ENCODE measurements at regions not wholly inside any gene's neighbourhood (a gene's known extent, or its start where the extent isn't known, plus 50 kb on each side); places are given as distances from the start of the nearest gene placed in this dataset.

DNA sequence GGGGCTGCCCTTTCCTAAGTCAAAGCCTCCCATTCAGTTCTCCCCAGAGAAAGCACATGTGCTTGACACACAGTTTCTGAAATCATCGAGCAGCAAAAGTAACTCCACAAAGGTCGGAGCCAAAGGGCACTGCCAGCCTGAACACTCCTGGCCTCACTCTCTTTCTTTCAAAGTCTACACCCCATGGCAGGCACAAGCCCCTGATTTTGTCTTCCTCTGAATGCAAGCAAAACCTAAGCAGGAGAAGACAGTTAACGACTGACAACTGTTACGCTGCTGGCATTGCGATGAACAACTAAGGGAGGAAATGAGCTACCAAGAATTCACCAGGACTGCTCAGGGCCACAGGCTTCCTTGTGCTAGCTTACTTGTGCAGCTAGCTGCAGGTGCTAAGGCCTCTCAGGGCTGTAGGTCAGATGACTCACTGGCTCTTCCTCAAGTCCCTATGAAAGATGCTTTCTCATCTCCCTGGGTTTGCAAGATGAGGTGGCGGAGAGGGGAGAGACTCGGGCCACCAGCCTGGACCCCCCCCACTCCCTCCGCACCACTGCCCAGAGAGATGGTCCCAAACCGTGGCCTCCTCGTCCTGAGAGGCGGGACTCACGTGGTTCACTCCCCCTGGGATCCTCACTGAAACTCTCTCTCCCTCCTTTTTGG, 208.2 kb downstream of the DLL1 start:
- Histone ChIP-seq H3K9me2 (replicated peaks; ENCODE audit: insufficient read depth) (no peaks in the 10 kb centered on the region), H3K79me2 (no peaks in the 10 kb centered on the region), H2AFZ (no peak overlapping the region), H3K4me3 (no peak overlapping the region), H3K27ac (no peak overlapping the region), H3K27me3 (no peaks in the 10 kb centered on the region), H4K20me1 (ENCODE audit: insufficient read depth, poor library complexity, severe bottlenecking) (no peaks in the 10 kb centered on the region), H3K36me3 (replicated peaks; ENCODE audit: insufficient read depth, low read depth) (no peaks in the 10 kb centered on the region), H3K4me2 (no peak overlapping the region), H3K9me3 (ENCODE audit: low read depth) (no peaks in the 10 kb centered on the region), H3K4me1 (ENCODE audit: insufficient read depth) (no peaks in the 10 kb centered on the region)
- no peak for DNase-seq (ENCODE audit: low spot score)
- 91% methylated on average over 12 of the region's 12 CpGs for WGBS (ENCODE audit: low lambda C conversion rate, missing lambda C conversion rate)
- TF ChIP-seq, protein P1, sequence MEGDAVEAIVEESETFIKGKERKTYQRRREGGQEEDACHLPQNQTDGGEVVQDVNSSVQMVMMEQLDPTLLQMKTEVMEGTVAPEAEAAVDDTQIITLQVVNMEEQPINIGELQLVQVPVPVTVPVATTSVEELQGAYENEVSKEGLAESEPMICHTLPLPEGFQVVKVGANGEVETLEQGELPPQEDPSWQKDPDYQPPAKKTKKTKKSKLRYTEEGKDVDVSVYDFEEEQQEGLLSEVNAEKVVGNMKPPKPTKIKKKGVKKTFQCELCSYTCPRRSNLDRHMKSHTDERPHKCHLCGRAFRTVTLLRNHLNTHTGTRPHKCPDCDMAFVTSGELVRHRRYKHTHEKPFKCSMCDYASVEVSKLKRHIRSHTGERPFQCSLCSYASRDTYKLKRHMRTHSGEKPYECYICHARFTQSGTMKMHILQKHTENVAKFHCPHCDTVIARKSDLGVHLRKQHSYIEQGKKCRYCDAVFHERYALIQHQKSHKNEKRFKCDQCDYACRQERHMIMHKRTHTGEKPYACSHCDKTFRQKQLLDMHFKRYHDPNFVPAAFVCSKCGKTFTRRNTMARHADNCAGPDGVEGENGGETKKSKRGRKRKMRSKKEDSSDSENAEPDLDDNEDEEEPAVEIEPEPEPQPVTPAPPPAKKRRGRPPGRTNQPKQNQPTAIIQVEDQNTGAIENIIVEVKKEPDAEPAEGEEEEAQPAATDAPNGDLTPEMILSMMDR (IDR thresholded peaks at IDR 0.05; ENCODE audit: poor library complexity): no peak
- TF ChIP-seq EZH2 (IDR thresholded peaks at IDR 0.05; ENCODE audit: borderline replicate concordance) (no peak), EZH2phosphoT487 (IDR thresholded peaks at IDR 0.05; ENCODE audit: low read depth, severe bottlenecking, unreplicated experiment) (no peak)

DNA sequence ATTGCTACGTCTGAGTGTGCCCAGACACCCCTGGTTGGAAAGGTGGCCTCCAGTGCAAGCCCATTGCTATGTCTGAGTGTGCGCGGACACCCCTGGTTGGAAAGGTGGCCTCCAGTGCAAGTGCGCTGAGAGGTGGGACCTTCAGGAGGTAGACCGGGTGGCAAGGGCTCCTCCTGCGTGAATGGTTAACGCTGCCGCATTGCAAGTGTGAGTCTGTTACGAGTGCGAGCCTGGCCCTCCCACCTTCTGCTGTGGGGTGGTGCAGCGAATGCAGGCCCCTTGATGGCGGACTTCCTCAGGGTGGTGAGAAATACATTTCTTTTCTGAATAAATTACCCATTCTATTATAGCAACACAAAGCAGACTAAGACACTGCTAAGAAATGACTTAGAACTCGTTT, 208.8 kb downstream of the DLL1 start:
- Histone ChIP-seq H4K20me1 (ENCODE audit: insufficient read depth, poor library complexity, severe bottlenecking) (no peaks in the 10 kb centered on the region), H3K4me3 (no peak overlapping the region), H3K4me1 (ENCODE audit: insufficient read depth) (no peaks in the 10 kb centered on the region), H3K9me3 (ENCODE audit: low read depth) (no peaks in the 10 kb centered on the region), H2AFZ (no peak overlapping the region), H3K27ac (no peak overlapping the region), H3K9me2 (replicated peaks; ENCODE audit: insufficient read depth) (no peaks in the 10 kb centered on the region), H3K79me2 (no peaks in the 10 kb centered on the region), H3K36me3 (replicated peaks; ENCODE audit: insufficient read depth, low read depth) (no peaks in the 10 kb centered on the region), H3K4me2 (no peak overlapping the region), H3K27me3 (no peaks in the 10 kb centered on the region)
- TF ChIP-seq EZH2 (IDR thresholded peaks at IDR 0.05; ENCODE audit: borderline replicate concordance) (no peak), EZH2phosphoT487 (IDR thresholded peaks at IDR 0.05; ENCODE audit: low read depth, severe bottlenecking, unreplicated experiment) (no peak)
- TF ChIP-seq, protein P1 (IDR thresholded peaks at IDR 0.05; ENCODE audit: poor library complexity): no peak
- WGBS (ENCODE audit: low lambda C conversion rate, missing lambda C conversion rate): 96% methylated on average over 13 of the region's 13 CpGs
- DNase-seq (ENCODE audit: low spot score): no peak

DNA sequence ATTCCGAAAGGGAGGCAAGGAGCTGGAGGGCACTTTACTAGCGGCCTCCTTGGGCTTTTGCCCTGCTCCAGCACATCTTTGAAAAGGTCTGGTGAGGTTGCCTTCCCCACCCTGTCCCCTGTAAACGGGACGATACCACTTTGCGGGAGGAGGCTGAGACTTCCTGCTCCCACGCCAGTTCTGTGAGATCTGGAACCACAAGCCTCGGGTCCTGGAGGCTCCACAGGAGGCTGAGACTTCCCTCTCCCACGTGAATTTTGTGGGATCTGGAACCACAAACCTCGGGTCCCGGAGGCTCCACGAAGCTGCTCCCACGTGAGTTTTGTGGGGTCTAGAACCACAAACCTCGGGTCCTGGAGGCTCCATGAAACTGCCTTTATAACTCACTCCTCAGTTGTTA, 209.3 kb downstream of the DLL1 start:
- H2AFZ ChIP-seq: no peak overlapping the region
- H3K4me3 ChIP-seq: no peak overlapping the region
- TF ChIP-seq EZH2 (IDR thresholded peaks at IDR 0.05; ENCODE audit: borderline replicate concordance) (no peak), EZH2phosphoT487 (IDR thresholded peaks at IDR 0.05; ENCODE audit: low read depth, severe bottlenecking, unreplicated experiment) (no peak)
- TF ChIP-seq, protein P1 (IDR thresholded peaks at IDR 0.05; ENCODE audit: poor library complexity): no peak
- 87% methylated on average over 13 of the region's 13 CpGs for WGBS (ENCODE audit: low lambda C conversion rate, missing lambda C conversion rate)
- H4K20me1 ChIP-seq (ENCODE audit: insufficient read depth, poor library complexity, severe bottlenecking): no peaks in the 10 kb centered on the region
- H3K27ac ChIP-seq: no peak overlapping the region
- no peaks in the 10 kb centered on the region for H3K9me2 ChIP-seq (replicated peaks; ENCODE audit: insufficient read depth)
- DNase-seq (ENCODE audit: low spot score): no peak
- H3K9me3 ChIP-seq (ENCODE audit: low read depth): no peaks in the 10 kb centered on the region
- H3K27me3 ChIP-seq: no peaks in the 10 kb centered on the region
- H3K4me1 ChIP-seq (ENCODE audit: insufficient read depth): no peaks in the 10 kb centered on the region
- no peaks in the 10 kb centered on the region for H3K79me2 ChIP-seq
- H3K36me3 ChIP-seq (replicated peaks; ENCODE audit: insufficient read depth, low read depth): no peaks in the 10 kb centered on the region
- no peak overlapping the region for H3K4me2 ChIP-seq
